GM12872 (cell line): ENCODE measurements at regions not wholly inside any gene's neighbourhood (a gene's known extent, or its start where the extent isn't known, plus 50 kb on each side); places are given as distances from the start of the nearest gene placed in this dataset.

ENCODE experiments used
- CTCF ChIP-seq: IDR thresholded peaks from 3 replicates; pipeline ENCODE4 v1.5.1; 2011; ENCODE audit warnings: low read depth, mild to moderate bottlenecking, low read length, moderate library complexity; ENCODE audit not compliant: insufficient read depth

DNA sequence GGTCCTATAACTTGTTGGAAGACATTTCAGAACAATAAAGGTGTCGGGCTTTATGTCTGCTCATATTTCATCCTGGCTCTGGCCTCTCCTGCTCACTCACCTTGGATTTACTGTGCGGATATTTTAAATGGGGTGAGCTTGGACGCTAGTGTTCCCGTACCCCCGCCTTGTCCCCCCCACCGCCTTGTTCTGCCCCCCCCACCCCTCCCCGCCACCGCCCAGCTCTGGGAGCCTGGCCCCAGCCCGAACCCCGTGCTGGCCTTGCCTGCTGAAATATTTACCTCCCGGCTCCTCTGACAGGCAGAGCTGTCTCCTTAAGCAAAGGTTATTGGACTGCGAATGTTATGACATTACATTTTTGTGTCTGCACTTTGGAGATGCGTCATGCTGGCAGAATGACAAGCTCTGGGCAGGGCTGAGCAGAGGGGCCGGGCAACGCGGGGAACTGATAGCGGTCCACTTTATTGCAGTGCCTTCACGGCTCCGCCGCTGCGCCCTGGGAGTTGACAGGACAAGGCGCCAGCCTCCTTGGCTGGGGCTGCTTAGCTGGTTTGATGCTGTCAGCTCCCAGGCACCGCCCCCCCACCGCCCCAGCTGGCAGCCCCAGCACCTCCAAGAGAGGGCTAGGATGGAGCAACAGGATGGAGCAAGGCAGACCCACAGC lies 222.5 kb upstream of the GSE1 start:
- TF ChIP-seq CTCF = no peak

GRCh38 chr16:85391175-85391707 lies 221.9 kb upstream of the GSE1 start:
- no peak for TF ChIP-seq CTCF

DNA sequence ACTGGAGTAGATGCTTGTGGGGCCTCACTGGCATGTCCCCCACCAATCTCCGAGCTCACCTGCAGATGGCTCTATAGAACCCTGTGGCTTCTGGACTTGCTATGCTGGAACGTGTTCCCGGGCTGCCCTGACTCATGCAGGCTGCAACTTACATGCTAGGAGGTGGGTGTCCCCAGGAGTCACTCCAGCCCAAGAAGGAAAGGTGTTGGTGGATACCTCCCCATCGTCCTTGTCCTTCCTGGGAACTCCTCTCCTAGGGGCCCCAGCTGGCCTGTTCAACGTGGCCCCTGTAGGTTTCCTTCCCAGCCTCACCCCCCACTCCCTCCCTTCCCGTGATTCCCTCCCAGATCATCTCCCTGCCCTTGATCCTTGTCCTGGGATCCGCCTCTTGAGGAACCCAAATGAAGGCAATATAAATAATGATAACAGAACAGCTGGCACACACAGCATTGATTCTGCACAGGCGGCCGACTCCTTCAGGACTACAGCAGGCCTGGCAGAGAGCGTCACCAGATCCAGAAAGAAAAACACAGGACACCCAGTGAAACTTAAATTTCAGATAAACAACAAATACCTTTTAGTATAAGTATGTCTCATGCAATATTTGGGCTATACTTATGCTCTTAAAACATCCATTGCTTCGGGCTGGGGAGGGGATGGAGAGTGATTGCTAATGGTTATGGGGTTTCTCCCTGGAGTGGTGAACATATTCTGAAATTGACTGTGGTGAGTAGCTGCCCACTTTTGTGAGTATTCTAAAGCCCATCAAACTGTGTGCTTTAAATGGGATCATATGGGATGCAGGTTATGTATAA lies 221.1 kb upstream of the GSE1 start:
- no peak for TF ChIP-seq CTCF

DNA sequence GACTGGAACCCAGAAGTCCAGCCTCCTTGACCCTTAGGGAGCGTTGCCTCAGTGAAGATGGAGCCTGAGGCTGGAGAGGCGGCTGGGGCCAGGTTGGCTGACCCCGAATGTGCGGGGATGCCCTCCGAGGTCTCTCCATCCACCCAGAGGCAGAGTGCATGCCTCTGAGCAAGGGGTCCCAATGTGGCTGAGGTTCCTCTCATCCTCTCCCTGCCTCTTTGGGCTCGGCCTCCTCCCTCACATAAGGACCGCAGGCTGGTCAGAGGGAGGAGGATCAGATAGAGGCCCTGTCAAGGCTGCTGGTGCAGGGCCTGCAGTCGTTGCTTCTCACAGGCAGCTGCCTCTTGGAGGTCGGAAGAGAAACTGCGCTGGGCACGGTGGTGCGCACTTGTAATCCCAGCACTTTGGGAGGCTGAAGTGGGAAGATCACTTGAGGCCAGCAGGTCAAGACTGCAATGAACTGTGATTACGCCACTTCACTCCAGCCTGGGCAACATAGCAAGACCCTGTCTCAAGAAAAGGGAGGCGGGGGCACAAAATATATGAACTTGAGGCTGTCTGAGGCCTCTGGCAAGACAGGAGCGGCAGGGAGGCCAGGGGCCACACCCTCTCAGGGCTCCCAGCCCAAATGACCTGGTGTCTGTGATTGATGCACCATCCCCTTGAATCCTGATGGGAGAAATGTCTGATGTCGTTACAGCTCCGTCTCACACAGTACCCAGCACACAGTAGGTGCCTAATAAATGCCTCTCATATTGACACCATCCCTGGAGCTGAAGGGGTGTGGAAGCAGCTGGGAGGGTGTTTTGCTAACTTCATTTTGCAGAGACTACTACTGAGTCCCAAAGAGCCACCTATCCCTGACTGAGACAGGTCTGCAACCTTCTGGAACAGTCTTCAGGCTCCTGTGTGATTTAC lies 220.1 kb upstream of the GSE1 start:
- TF ChIP-seq CTCF = no peak

GRCh38 chr16:85393674-85394451 lies 219.3 kb upstream of the GSE1 start:
- peak; percentile 86 for TF ChIP-seq CTCF

DNA sequence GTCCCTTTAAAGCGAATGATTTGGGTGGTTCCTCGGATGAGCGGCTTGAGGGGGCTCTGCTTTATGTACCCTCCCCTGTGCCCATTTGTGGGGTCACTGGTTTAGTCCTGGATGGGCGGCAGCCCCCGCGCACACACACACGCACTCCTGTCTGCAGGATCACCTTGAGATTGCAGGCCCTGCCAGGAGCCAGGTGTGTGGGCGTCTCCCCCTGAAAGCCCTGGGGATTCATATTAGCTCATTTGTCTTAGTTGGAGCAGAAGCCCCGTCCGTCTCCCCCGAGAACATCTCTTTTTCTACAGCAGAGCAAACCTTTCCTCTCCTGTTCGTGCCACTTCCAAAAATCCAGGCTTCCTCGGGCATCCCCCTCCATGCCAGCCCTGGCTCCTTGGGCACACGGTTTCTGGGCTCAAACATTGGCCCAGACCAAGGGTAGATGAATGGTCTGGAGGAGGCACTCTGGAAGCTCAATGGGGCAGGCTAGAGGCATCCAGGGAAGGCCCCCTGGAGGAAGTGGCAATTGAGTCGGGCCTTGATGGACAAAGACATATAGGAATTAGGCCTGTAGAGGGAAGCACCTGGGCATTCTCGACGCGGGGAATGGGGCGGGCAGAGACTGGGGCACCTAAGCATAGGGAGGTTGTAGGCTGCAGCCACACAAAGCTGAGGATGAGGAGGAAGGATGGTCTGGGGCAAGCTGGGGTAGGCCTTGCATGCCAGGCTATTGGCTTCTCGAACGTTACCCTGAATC lies 218.5 kb upstream of the GSE1 start:
- no peak for TF ChIP-seq CTCF
